ACC112 (cell line): ENCODE measurements at regions not wholly inside any gene's neighbourhood (a gene's known extent, or its start where the extent isn't known, plus 50 kb on each side); places are given as distances from the start of the nearest gene placed in this dataset.

Experiments
- H2AFZ ChIP-seq: fragments of 200-600 bp; sonication (generic); one replicate; pipeline ENCODE4 v1.6.0; 2017; ENCODE audit warnings: antibody characterized with exemption, low read length; ENCODE audit not compliant: unreplicated experiment
- H3K27ac ChIP-seq: fragments of 200-600 bp; sonication (generic); 2 replicates; pipeline ENCODE4 v1.5.1; 2014; ENCODE audit warnings: low read depth, mild to moderate bottlenecking, antibody characterized with exemption, low read length, moderate library complexity
- H3K27me3 ChIP-seq: fragments of 200-600 bp; sonication (generic); 2 replicates; pipeline ENCODE4 v1.6.1; 2014; ENCODE audit warnings: mild to moderate bottlenecking, antibody characterized with exemption, low read length, moderate library complexity, mixed read lengths; ENCODE audit not compliant: insufficient read depth
- H3K36me3 ChIP-seq: fragments of 200-600 bp; sonication (generic); 2 replicates; pipeline ENCODE4 v1.6.1; 2016; ENCODE audit warnings: mild to moderate bottlenecking, antibody characterized with exemption, low read length, moderate library complexity, mixed read lengths; ENCODE audit not compliant: insufficient read depth
- H3K4me1 ChIP-seq: fragments of 200-600 bp; sonication (generic); one replicate; pipeline ENCODE4 v1.6.1; 2016; ENCODE audit warnings: low read length, mixed read lengths; ENCODE audit not compliant: insufficient read depth, unreplicated experiment, control insufficient read depth
- H3K4me3 ChIP-seq: fragments of 200-600 bp; sonication (generic); 2 replicates; pipeline ENCODE4 v1.5.1; 2014; ENCODE audit warnings: mild to moderate bottlenecking, low read depth, low read length
- H3K79me2 ChIP-seq: fragments of 200-600 bp; sonication (generic); one replicate; pipeline ENCODE4 v1.6.0; 2016; ENCODE audit warnings: low read length; ENCODE audit not compliant: control insufficient read depth, unreplicated experiment, insufficient read depth

DNA sequence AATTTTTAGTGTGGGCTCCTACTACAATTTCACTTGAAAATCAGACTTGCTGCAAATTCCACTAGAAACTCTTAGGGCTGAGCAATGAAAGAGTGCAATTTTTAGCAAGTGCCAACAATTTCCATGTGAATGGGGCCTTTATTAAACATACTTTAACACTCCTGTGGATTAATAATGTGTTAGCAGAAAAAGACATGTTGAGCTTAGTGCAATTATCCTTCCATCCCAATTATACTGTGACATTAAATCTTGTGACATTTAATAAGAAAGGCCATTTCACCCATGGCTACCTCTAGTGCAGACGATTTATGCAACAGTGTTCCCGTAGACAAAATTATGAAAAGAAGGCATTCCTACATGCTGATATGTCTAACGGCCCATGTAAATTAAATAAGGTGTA lies 639.7 kb downstream of the STK39 start:
- no peaks in the 10 kb centered on the region for H3K36me3 ChIP-seq
- no peaks in the 10 kb centered on the region for H3K4me1 ChIP-seq
- no peak overlapping the region for H3K4me3 ChIP-seq
- no peak overlapping the region for H3K27ac ChIP-seq
- no peak overlapping the region for H2AFZ ChIP-seq
- no peaks in the 10 kb centered on the region for H3K79me2 ChIP-seq
- H3K27me3 ChIP-seq: no peaks in the 10 kb centered on the region

DNA sequence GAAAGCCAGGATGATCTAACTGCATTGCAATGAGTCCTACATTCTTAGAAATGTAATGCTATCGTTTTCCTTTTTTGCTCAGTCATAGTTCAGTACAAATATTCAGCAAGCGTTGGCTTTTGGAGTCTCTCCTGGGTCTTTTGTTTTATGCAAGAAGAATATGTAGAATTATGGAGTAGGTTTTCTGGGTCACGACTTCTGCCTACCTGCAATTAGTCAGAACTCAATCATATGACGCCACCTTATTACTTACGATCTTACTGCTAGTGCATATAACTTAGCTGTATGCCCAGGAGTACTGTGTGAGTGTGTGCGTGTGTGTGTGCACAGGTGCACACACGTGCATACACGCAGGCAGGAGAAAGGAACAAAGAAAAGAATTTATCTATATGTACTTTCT lies 640.2 kb downstream of the STK39 start:
- no peaks in the 10 kb centered on the region for H3K79me2 ChIP-seq
- no peak overlapping the region for H2AFZ ChIP-seq
- no peaks in the 10 kb centered on the region for H3K36me3 ChIP-seq
- no peaks in the 10 kb centered on the region for H3K27me3 ChIP-seq
- no peak overlapping the region for H3K4me3 ChIP-seq
- H3K4me1 ChIP-seq: no peaks in the 10 kb centered on the region
- H3K27ac ChIP-seq: no peak overlapping the region

DNA sequence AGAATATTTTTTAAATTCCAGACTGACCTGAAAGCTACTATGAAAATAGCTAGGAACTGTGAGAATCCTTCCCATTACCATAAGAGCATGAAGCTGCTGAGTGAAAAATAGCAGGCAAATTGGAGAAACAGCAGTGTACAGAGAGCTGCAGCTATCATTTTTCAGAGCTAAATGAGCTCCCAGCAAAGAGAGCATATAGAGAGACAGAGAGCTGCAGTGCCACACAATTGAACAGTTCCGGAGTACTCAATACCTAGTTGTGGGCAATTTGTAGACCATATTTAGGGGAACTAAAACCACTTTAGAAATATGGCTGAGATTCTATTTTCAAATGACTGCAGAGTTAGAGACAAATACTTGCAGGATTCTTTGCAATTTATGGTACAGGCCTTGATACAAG lies 645.3 kb downstream of the STK39 start:
- H2AFZ ChIP-seq: no peak overlapping the region
- no peak overlapping the region for H3K27ac ChIP-seq
- H3K36me3 ChIP-seq: no peaks in the 10 kb centered on the region
- H3K4me3 ChIP-seq: no peak overlapping the region
- no peaks in the 10 kb centered on the region for H3K27me3 ChIP-seq
- H3K4me1 ChIP-seq: no peaks in the 10 kb centered on the region
- H3K79me2 ChIP-seq: no peaks in the 10 kb centered on the region

DNA sequence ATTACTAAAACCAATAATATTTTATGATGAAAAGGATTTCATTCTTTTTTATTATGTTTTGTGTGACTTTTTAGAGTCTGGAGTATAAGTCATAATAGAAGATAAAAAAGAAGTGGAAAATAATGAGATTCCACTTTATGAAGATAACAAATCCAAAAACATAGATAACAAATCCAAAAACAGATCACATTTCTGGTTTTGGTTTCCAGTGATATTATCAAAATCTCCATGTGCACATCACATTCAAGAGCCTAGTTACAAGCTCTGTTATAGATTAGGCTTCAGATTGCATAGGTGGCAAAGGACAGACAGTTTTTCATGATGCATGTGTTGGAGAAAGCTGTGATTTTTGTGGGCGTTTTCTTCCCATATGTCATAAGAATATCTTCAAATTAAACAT lies 648.2 kb downstream of the STK39 start:
- Histone ChIP-seq H2AFZ (no peak overlapping the region), H3K79me2 (no peaks in the 10 kb centered on the region), H3K27ac (no peak overlapping the region), H3K36me3 (no peaks in the 10 kb centered on the region), H3K4me1 (no peaks in the 10 kb centered on the region), H3K27me3 (no peaks in the 10 kb centered on the region), H3K4me3 (no peak overlapping the region)

DNA sequence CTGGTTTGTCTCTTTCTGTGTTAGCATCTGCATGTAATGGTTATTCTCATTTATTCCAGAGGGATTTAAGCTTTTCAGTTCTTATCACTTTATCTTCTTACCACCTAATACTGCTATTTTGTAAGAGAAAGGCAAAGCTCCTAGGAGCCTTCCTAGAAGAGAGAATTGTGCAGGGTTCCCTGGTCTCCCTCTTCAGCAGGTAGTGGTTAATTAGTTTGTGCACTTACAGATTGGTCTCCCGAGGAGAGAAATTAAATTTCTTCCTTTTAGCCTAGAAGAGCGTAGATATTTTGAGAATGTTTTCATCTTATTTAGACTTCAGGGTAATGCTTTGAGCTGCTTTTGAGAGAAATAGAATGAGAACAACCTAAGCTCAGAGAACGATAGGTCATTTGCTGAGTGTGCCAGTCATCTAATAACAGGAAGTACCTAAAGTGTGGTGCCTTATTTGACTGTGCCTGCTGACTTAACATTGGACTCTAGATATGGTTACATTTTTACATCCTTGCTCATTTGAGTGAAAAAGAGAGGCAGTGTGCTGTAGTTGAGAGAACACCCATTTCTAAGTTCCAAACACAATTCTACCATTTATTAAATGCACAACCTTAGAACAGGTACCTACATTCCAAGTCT lies 651.4 kb downstream of the STK39 start:
- H3K27me3 ChIP-seq: no peaks in the 10 kb centered on the region
- H3K27ac ChIP-seq: no peak overlapping the region
- no peak overlapping the region for H2AFZ ChIP-seq
- no peaks in the 10 kb centered on the region for H3K79me2 ChIP-seq
- no peak overlapping the region for H3K4me3 ChIP-seq
- H3K36me3 ChIP-seq: no peaks in the 10 kb centered on the region
- H3K4me1 ChIP-seq: no peaks in the 10 kb centered on the region

DNA sequence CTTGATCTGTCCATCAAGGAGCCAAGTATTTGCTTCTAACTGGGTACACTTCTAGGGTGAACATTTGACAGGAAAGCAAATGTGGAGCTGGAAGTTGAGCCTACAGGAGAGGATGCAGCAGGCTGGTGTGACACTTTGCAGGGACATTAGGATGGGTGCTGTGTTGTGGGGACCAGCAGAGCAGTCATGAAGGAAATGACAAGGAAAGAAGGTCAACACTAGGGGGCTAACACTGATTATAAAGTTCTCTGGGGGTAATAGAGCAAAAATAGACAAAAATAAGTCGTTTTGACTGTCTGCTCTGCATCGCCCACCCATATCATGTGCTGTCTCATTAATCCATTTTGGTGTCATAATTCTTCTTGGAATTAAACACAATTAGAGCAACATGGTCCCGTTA lies 652.4 kb downstream of the STK39 start:
- H3K27ac ChIP-seq: no peak overlapping the region
- no peaks in the 10 kb centered on the region for H3K27me3 ChIP-seq
- no peaks in the 10 kb centered on the region for H3K4me1 ChIP-seq
- no peak overlapping the region for H3K4me3 ChIP-seq
- H3K79me2 ChIP-seq: no peaks in the 10 kb centered on the region
- H3K36me3 ChIP-seq: no peaks in the 10 kb centered on the region
- H2AFZ ChIP-seq: no peak overlapping the region

DNA sequence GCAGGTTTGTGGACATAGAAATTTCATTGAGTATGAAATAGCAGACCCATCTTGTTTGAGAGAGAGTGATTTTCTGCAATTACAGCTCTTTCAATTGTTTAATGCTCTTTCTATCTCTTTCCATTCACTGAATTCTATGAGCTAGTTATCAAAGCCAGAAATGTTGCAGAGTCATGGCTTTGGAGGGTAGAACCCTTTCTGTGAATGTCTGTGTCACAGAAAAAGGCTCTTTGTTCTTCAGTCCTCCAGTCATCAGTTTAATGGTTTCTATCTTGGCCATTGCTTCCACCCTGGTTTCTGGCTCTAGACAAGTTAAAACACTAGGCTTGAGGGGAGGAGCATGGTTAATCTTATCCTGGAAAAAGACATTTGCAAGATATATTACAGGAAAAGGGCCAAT lies 655.0 kb downstream of the STK39 start:
- Histone ChIP-seq H3K79me2 (no peaks in the 10 kb centered on the region), H3K27ac (no peak overlapping the region), H3K27me3 (no peaks in the 10 kb centered on the region), H3K4me3 (no peak overlapping the region), H2AFZ (no peak overlapping the region), H3K36me3 (no peaks in the 10 kb centered on the region), H3K4me1 (no peaks in the 10 kb centered on the region)

DNA sequence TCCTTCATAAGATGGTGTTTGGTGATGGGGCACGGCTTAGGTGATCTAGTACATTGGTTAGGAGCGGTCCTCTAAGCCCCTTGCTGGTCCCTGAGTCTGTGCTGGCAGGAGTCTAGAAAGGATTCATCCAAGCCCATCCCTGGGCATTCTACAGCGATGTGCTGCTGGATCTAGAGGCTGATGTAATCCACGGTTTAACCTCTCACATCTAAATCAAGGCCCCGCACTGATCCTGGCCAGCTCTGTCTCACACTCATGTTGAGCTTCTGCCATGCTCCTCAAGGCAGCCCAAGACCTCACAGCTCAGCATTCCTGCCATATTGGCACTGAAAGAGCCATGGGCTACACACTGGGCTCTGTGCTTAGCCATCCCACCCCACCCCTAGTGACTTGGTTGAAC lies 664.8 kb downstream of the STK39 start:
- Histone ChIP-seq H3K4me3 (no peak overlapping the region), H3K4me1 (no peaks in the 10 kb centered on the region), H3K27ac (no peak overlapping the region), H3K36me3 (no peaks in the 10 kb centered on the region), H3K27me3 (no peaks in the 10 kb centered on the region), H3K79me2 (no peaks in the 10 kb centered on the region), H2AFZ (no peak overlapping the region)

DNA sequence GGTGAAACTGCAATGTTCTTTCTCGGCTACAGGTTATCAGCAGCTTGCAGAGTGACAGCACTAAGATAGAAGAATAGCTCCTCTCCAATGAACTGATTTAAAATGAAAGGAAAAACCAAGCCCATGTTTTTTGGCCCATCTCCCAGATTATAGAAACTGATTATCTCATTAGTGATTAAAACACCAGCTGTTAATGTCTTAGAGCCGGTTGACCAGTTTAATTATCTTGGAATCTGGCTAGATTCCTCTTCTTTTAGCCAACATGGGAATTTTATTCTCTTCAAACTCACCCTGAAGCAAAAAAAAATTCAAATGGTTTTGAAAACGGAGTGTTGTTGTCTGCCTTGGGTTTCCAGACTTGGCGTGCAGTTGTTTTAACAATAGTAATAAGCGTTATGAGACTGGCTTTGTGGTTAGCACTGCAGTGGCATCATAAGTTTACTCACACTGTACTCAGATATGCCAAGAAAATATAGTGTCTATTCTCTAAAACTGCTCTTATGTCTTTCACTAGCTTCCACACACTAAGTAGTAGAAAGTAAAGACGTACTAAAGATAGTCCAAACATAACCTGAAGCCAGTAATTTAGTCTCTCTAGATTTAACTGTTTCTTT lies 665.3 kb downstream of the STK39 start:
- Histone ChIP-seq H3K27ac (no peak overlapping the region), H3K4me3 (no peak overlapping the region), H3K4me1 (no peaks in the 10 kb centered on the region), H3K79me2 (no peaks in the 10 kb centered on the region), H3K27me3 (no peaks in the 10 kb centered on the region), H3K36me3 (no peaks in the 10 kb centered on the region), H2AFZ (no peak overlapping the region)

DNA sequence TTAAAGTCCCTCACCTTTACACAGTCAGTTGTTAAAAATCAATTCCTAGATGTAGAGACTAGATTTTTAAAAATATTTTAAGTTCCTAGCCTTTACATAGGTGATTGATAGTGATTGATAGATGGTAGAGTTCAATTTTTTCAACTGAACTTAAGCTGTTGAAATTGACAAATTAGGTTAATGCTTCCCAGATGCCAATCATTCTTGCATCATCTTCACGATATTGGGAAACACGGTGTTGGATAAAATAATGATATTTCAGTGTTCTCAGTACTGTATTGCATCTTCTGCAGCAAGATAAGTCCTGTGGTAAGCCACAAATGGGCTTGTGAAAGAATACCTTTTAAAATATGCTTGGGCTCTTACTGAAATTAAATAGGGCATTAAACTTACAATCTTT lies 667.6 kb downstream of the STK39 start:
- Histone ChIP-seq H3K36me3 (no peaks in the 10 kb centered on the region), H3K79me2 (no peaks in the 10 kb centered on the region), H3K27me3 (no peaks in the 10 kb centered on the region), H3K4me1 (no peaks in the 10 kb centered on the region), H3K4me3 (no peak overlapping the region), H2AFZ (no peak overlapping the region), H3K27ac (no peak overlapping the region)

DNA sequence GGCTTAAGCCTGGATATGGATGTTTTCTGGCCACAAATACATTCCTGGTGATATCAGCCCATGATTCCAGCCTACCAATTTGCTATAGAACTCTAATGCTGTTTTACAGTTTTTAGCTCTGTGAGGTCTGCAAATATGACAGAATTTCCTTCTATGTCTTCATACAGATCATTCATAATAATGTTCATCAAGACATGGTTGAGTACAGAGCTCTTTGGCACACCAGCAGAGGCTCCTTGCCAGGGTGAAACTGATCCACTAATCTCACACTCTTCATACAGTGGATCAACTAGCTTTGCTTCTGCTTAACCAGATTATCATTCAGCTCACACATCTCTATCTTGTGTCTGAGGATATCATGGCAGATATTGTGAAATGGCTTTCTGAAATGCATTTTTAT lies 672.1 kb downstream of the STK39 start:
- no peak overlapping the region for H2AFZ ChIP-seq
- H3K36me3 ChIP-seq: no peaks in the 10 kb centered on the region
- H3K4me3 ChIP-seq: no peak overlapping the region
- no peaks in the 10 kb centered on the region for H3K79me2 ChIP-seq
- no peaks in the 10 kb centered on the region for H3K27me3 ChIP-seq
- no peak overlapping the region for H3K27ac ChIP-seq
- no peaks in the 10 kb centered on the region for H3K4me1 ChIP-seq
